GM23338 (cell line): ENCODE measurements at regions not wholly inside any gene's neighbourhood (a gene's known extent, or its start where the extent isn't known, plus 50 kb on each side); places are given as distances from the start of the nearest gene placed in this dataset.

ENCODE experiments used
- ATAC-seq: fragments of 200-7000 bp; cut with Tn5 transposase; 3 replicates; pipeline ENCODE4 v1.9.1; 2020
- DNase-seq: peaks from one replicate; pipeline ENCODE4 v3.0.0-alpha.2; 2015; ENCODE audit warnings: low spot score
- H2AFZ ChIP-seq: fragments of 200-600 bp; sonication (generic); 2 replicates; pipeline ENCODE4 v1.8.0; 2016; ENCODE audit warnings: antibody characterized with exemption, mild to moderate bottlenecking, moderate library complexity
- H3F3A ChIP-seq: fragments of 200-600 bp; sonication (generic); replicated peaks from 2 replicates; pipeline ENCODE4 v1.8.0; 2017; ENCODE audit warnings: antibody characterized with exemption, mixed run types, low read depth
- H3K27ac ChIP-seq: fragments of 200-600 bp; sonication (generic); 2 replicates; pipeline ENCODE4 v1.6.1; 2016; ENCODE audit warnings: low read depth
- H3K27me3 ChIP-seq: fragments of 200-600 bp; sonication (generic); 2 replicates; pipeline ENCODE4 v1.8.0; 2016; ENCODE audit warnings: mild to moderate bottlenecking, mixed run types, moderate library complexity; ENCODE audit not compliant: insufficient read depth
- H3K36me3 ChIP-seq: fragments of 200-600 bp; sonication (generic); 2 replicates; pipeline ENCODE4 v1.8.0; 2016; ENCODE audit warnings: mild to moderate bottlenecking; ENCODE audit not compliant: insufficient read depth
- H3K4me1 ChIP-seq: fragments of 200-600 bp; sonication (generic); 2 replicates; pipeline ENCODE4 v1.8.0; 2016; ENCODE audit warnings: mild to moderate bottlenecking, moderate library complexity; ENCODE audit not compliant: insufficient read depth
- H3K4me2 ChIP-seq: fragments of 200-600 bp; sonication (generic); 2 replicates; pipeline ENCODE4 v1.7.1; 2017; ENCODE audit warnings: mixed run types
- H3K4me3 ChIP-seq: fragments of 200-600 bp; sonication (generic); 2 replicates; pipeline ENCODE4 v1.6.1; 2016; ENCODE audit warnings: mixed run types
- H3K79me2 ChIP-seq: fragments of 200-600 bp; sonication (generic); replicated peaks from 2 replicates; pipeline ENCODE4 v1.8.0; 2017; ENCODE audit warnings: mild to moderate bottlenecking; ENCODE audit not compliant: insufficient read depth
- H3K9me2 ChIP-seq: fragments of 200-600 bp; sonication (generic); 2 replicates; pipeline ENCODE4 v1.8.0; 2017; ENCODE audit not compliant: insufficient read depth
- H4K20me1 ChIP-seq: fragments of 200-600 bp; sonication (generic); replicated peaks from 2 replicates; pipeline ENCODE4 v1.8.0; 2017; ENCODE audit warnings: mild to moderate bottlenecking; ENCODE audit not compliant: insufficient read depth
- H3K27ac Mint-ChIP-seq: 2 replicates; pipeline ENCODE4 v1.8.0; 2020; ENCODE audit warnings: inconsistent platforms, mild to moderate bottlenecking, moderate library complexity, mixed read lengths
- H3K27me3 Mint-ChIP-seq: 3 replicates; pipeline ENCODE4 v1.8.0; 2022; ENCODE audit warnings: low read depth, mild to moderate bottlenecking, moderate library complexity, mixed read lengths, inconsistent platforms; ENCODE audit not compliant: insufficient read depth, poor library complexity
- H3K36me3 Mint-ChIP-seq: 3 replicates; pipeline ENCODE4 v1.8.0; 2021; ENCODE audit warnings: low read depth, mild to moderate bottlenecking, inconsistent platforms, moderate library complexity, mixed read lengths
- H3K4me1 Mint-ChIP-seq: 3 replicates; pipeline ENCODE4 v1.8.0; 2020; ENCODE audit warnings: mild to moderate bottlenecking, inconsistent platforms, mixed read lengths
- H3K4me3 Mint-ChIP-seq: 3 replicates; pipeline ENCODE4 v1.8.0; 2021; ENCODE audit warnings: moderate library complexity, mild to moderate bottlenecking, inconsistent platforms, mixed read lengths
- H3K9me3 Mint-ChIP-seq: 3 replicates; pipeline ENCODE4 v1.8.0; 2020; ENCODE audit warnings: moderate library complexity, mild to moderate bottlenecking, inconsistent platforms, mixed read lengths
- CREB1 ChIP-seq: fragments of 250-450 bp; sonication (Bioruptor Pico); IDR thresholded peaks from 2 replicates; pipeline ENCODE4 v1.5.0; 2020; ENCODE audit warnings: low read depth, mild to moderate bottlenecking, moderate library complexity
- EZH2 ChIP-seq: fragments of 200-600 bp; sonication (generic); IDR thresholded peaks from one replicate; pipeline ENCODE4 v1.8.0; 2017; ENCODE audit warnings: antibody characterized with exemption, mild to moderate bottlenecking, low read depth; ENCODE audit not compliant: unreplicated experiment
- POLR2AphosphoS5 ChIP-seq: IDR thresholded peaks from 2 replicates; pipeline ENCODE4 v1.6.1; 2016; ENCODE audit warnings: antibody characterized with exemption, low read depth
- REST ChIP-seq: IDR thresholded peaks from one replicate; pipeline ENCODE4 v1.6.1; 2018; ENCODE audit warnings: antibody characterized with exemption; ENCODE audit not compliant: unreplicated experiment
- STAT1 ChIP-seq: IDR thresholded peaks from one replicate; pipeline ENCODE4 v1.6.1; 2016; ENCODE audit warnings: antibody characterized with exemption; ENCODE audit not compliant: unreplicated experiment
- ZNF331 ChIP-seq: fragments of 250-450 bp; sonication (Bioruptor Pico); IDR thresholded peaks from 2 replicates; pipeline ENCODE4 v1.5.0; 2020; ENCODE audit warnings: low read depth, mild to moderate bottlenecking, moderate library complexity
- ZNF462 ChIP-seq: fragments of 250-450 bp; sonication (Bioruptor Pico); IDR thresholded peaks from 2 replicates; pipeline ENCODE4 v1.5.0; 2020; ENCODE audit warnings: mild to moderate bottlenecking, moderate library complexity

- TF ChIP-seq CREB1 (CRISPR knock-in tag) (no peak), REST (no peak), STAT1 (no peak)
Observed at GRCh38 chr7:132069306-132069705, 507.0 kb downstream of the PLXNA4 start (continued).

DNA sequence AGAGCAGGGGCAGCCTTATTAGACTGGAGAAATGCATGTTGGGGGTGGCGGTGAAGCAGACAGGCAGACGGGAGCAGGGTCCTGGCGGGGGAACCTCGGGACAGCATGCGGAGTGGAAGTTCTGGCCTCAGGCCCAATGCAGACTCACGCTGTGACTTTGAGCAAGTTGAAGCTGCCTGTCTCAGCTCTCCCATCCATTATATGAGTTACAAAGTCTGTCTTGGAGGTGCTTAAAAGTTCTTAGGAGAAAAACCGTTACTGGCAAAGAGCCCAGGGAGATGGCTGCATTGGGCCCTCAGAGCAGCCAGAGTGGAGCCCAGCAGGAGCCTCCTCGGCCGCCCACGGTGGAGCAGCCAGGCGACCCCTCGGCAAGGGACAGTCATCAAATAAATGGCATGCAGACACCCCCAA, 509.5 kb downstream of the PLXNA4 start:
- no peak for TF ChIP-seq EZH2
- no peak for TF ChIP-seq CREB1 (CRISPR knock-in tag)
- TF ChIP-seq ZNF331, result no peak
- TF ChIP-seq POLR2AphosphoS5, result no peak
- no peak for TF ChIP-seq ZNF462 (CRISPR knock-in tag)
- Histone ChIP-seq H3K79me2 (no peaks in the 10 kb centered on the region), H3K4me1 (no peaks in the 10 kb centered on the region), H2AFZ (peak overlapping the region; percentile 81; the same call in 1 of the 2 replicates), H3F3A (no peaks in the 10 kb centered on the region), H3K27me3 (no peaks in the 10 kb centered on the region), H3K27ac (no peak overlapping the region), H3K4me2 (no peak overlapping the region), H4K20me1 (no peaks in the 10 kb centered on the region), H3K4me3 (no peak overlapping the region), H3K36me3 (no peaks in the 10 kb centered on the region), H3K9me2 (0 out of 2 replicates have a peak, but pooled peaks cover 5% of the 10 kb centered on the region)
- Mint-ChIP-seq H3K4me1 (no peaks in the 10 kb centered on the region; the same call in 2 of the 3 replicates), H3K27ac (no peak overlapping the region), H3K9me3 (no peaks in the 10 kb centered on the region), H3K27me3 (no peaks in the 10 kb centered on the region), H3K36me3 (no peaks in the 10 kb centered on the region), H3K4me3 (no peak overlapping the region)
- no peak for DNase-seq
- ATAC-seq, result peak; percentile 30
